ENCODE measurements at regions not wholly inside any gene's neighbourhood (a gene's known extent, or its start where the extent isn't known, plus 50 kb on each side); places are given as distances from the start of the nearest gene placed in this dataset.

DNA sequence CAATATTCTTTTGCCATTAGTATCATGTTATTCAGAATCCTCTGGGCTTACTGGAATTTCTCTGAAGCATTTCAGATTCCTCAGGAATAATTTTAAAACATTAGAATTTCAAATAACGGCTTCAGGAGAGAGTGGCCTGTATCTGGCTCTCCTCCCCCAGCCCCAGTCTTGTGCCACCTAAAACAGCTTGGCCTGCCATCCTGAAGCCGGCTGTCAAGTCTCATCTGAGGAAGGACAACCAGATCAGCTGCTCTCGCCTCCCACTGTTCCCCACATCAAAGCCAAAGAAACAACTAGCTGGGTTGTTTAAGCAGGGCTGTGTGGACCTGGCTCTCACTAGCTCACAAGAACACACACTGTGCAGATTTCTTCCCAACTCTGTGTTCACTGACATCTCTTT, 178.2 kb downstream of the FGFR2 start:
- TF ChIP-seq, protein P1, sequence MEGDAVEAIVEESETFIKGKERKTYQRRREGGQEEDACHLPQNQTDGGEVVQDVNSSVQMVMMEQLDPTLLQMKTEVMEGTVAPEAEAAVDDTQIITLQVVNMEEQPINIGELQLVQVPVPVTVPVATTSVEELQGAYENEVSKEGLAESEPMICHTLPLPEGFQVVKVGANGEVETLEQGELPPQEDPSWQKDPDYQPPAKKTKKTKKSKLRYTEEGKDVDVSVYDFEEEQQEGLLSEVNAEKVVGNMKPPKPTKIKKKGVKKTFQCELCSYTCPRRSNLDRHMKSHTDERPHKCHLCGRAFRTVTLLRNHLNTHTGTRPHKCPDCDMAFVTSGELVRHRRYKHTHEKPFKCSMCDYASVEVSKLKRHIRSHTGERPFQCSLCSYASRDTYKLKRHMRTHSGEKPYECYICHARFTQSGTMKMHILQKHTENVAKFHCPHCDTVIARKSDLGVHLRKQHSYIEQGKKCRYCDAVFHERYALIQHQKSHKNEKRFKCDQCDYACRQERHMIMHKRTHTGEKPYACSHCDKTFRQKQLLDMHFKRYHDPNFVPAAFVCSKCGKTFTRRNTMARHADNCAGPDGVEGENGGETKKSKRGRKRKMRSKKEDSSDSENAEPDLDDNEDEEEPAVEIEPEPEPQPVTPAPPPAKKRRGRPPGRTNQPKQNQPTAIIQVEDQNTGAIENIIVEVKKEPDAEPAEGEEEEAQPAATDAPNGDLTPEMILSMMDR (IDR thresholded peaks at IDR 0.05; ENCODE audit: low read length) = no peak
- TF ChIP-seq EZH2 (IDR thresholded peaks at IDR 0.05; ENCODE audit: borderline replicate concordance, low read length) = no peak
